ENCODE measurements at regions not wholly inside any gene's neighbourhood (a gene's known extent, or its start where the extent isn't known, plus 50 kb on each side); places are given as distances from the start of the nearest gene placed in this dataset.

DNA sequence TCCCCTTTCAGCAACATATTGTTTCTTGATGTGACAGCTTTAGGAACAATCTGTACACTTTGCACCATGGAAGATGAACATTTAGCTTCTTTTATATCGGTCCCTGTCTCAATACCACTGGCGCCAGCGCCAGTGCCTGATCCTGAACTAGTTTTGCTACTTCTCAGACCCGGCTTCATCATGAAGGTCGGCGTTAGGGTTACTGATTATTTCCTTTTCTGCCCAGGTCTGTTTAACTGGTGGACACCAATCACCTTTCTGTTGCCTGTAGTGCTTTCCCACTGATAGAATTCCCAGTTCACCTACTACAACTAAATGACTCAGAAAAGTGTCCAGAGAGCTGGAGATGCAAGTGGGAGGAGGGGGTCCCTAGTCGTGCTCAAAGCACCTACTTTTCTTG, 99.5 kb downstream of the MYCN start:
- no peak overlapping the region for H3K27ac ChIP-seq (ENCODE audit: low read depth in 1 of 2, low read length in 1 of 2)
- H3K27me3 ChIP-seq (ENCODE audit: control insufficient read depth in 3 of 3, insufficient read depth in 3 of 3, low read length in 2 of 3): peaks cover 0 to 6% (median 0%) of the 10 kb centered on the region in 3 donors
- H3K4me1 ChIP-seq (ENCODE audit: control insufficient read depth in 5 of 5, insufficient read depth in 5 of 5, low read length in 5 of 5): no peaks in the 10 kb centered on the region
- ATAC-seq (ENCODE audit: insufficient read depth, low FRiP score): no peak
- DNase-seq: no peak
- TF ChIP-seq, protein P1, sequence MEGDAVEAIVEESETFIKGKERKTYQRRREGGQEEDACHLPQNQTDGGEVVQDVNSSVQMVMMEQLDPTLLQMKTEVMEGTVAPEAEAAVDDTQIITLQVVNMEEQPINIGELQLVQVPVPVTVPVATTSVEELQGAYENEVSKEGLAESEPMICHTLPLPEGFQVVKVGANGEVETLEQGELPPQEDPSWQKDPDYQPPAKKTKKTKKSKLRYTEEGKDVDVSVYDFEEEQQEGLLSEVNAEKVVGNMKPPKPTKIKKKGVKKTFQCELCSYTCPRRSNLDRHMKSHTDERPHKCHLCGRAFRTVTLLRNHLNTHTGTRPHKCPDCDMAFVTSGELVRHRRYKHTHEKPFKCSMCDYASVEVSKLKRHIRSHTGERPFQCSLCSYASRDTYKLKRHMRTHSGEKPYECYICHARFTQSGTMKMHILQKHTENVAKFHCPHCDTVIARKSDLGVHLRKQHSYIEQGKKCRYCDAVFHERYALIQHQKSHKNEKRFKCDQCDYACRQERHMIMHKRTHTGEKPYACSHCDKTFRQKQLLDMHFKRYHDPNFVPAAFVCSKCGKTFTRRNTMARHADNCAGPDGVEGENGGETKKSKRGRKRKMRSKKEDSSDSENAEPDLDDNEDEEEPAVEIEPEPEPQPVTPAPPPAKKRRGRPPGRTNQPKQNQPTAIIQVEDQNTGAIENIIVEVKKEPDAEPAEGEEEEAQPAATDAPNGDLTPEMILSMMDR (IDR thresholded peaks at IDR 0.05; ENCODE audit: control extremely low read depth, extremely low read depth): no peak
- H3K9me3 ChIP-seq (ENCODE audit: control insufficient read depth in 4 of 4, insufficient read depth in 3 of 4, low read length in 3 of 4): no peaks in the 10 kb centered on the region
- H3K9ac ChIP-seq (ENCODE audit: insufficient read depth in 1 of 2, low read length in 2 of 2): no peak overlapping the region
- H3K36me3 ChIP-seq (ENCODE audit: control insufficient read depth in 4 of 4, insufficient read depth in 4 of 4, low read length in 4 of 4): no peaks in the 10 kb centered on the region
- no peak overlapping the region for H3K4me3 ChIP-seq
- WGBS, 2 donors: 85 to 89% methylated on average over 7 of the region's 7 CpGs

DNA sequence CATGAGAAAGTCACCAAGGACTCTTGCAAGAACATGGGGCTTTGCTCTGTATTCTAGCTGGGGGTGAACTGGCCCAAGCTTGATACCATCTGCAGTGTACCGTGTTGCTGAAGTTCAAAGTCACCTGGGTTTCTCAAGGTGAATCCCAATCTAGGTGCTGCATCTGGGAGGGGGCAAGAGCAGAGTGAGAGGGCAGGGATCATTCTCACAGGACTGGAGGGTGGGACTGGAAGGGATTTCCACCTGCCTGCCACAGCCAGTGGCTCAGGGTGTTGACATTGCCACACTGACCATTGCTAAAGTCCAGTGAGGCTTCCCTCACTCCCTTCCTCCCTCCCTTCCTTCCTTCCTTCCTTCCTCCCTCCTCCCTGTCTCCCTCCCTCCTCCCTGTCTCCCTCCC, 98.7 kb downstream of the MYCN start:
- TF ChIP-seq, protein P1 (IDR thresholded peaks at IDR 0.05; ENCODE audit: control extremely low read depth, extremely low read depth): no peak

GRCh38 chr2:16038621-16039020, 98.3 kb downstream of the MYCN start:
- Histone ChIP-seq H3K27ac (ENCODE audit: low read depth in 1 of 2, low read length in 1 of 2) (no peak overlapping the region), H3K27me3 (ENCODE audit: control insufficient read depth in 3 of 3, insufficient read depth in 3 of 3, low read length in 2 of 3) (peaks cover 0 to 6% (median 0%) of the 10 kb centered on the region in 3 donors), H3K36me3 (ENCODE audit: control insufficient read depth in 4 of 4, insufficient read depth in 4 of 4, low read length in 4 of 4) (no peaks in the 10 kb centered on the region), H3K4me3 (no peak overlapping the region), H3K9ac (ENCODE audit: insufficient read depth in 1 of 2, low read length in 2 of 2) (no peak overlapping the region), H3K9me3 (ENCODE audit: control insufficient read depth in 4 of 4, insufficient read depth in 3 of 4, low read length in 3 of 4) (no peaks in the 10 kb centered on the region), H3K4me1 (ENCODE audit: control insufficient read depth in 5 of 5, insufficient read depth in 5 of 5, low read length in 5 of 5) (no peaks in the 10 kb centered on the region)
- TF ChIP-seq, protein P1 (IDR thresholded peaks at IDR 0.05; ENCODE audit: control extremely low read depth, extremely low read depth): no peak
- DNase-seq: no peak
- 84 to 86% methylated on average over 11 of the region's 11 CpGs for WGBS, 2 donors
- ATAC-seq (ENCODE audit: insufficient read depth, low FRiP score): no peak

More for the DNA sequence above, 98.7 kb downstream of the MYCN start:
- DNase-seq: no peak
- Histone ChIP-seq H3K36me3 (ENCODE audit: control insufficient read depth in 4 of 4, insufficient read depth in 4 of 4, low read length in 4 of 4) (no peaks in the 10 kb centered on the region), H3K4me3 (no peak overlapping the region), H3K9me3 (ENCODE audit: control insufficient read depth in 4 of 4, insufficient read depth in 3 of 4, low read length in 3 of 4) (no peaks in the 10 kb centered on the region), H3K9ac (ENCODE audit: insufficient read depth in 1 of 2, low read length in 2 of 2) (no peak overlapping the region), H3K27ac (ENCODE audit: low read depth in 1 of 2, low read length in 1 of 2) (no peak overlapping the region), H3K4me1 (ENCODE audit: control insufficient read depth in 5 of 5, insufficient read depth in 5 of 5, low read length in 5 of 5) (no peaks in the 10 kb centered on the region), H3K27me3 (ENCODE audit: control insufficient read depth in 3 of 3, insufficient read depth in 3 of 3, low read length in 2 of 3) (peaks cover 0 to 6% (median 0%) of the 10 kb centered on the region in 3 donors)
- no peak for ATAC-seq (ENCODE audit: insufficient read depth, low FRiP score)
- WGBS, 2 donors: 92 to 96% methylated on average over 1 of the region's 1 CpG

DNA sequence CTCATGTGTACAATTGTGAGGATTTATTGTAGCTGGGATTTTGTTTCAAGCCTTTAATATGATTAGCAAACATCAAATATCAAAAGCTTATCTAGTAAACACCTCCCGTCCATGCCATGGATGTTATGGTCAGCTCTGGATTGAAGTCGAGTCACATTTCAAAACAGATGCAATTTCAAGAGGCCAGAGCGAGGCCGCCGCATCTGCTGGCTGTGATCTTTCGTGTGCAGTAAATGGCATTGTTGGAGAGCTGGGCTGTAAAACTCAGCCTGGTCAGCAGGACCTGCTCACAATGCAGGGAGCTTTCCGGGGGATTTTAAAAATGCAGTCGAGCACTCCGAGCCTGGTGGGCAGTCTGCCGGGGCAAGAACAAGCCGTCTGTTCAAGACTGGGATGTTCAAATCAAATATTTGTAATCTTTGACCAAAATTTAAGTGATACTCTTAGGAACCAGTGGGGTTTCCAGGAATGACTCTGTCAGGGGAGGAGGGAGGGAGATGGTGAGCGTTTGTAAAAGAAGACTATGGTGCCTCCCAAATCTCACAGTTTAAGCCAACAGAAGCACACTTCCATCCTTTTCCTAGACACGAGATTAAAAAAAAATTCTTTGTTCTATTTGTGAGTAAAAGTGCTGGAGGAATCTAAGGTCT, 97.6 kb downstream of the MYCN start:
- Histone ChIP-seq H3K27me3 (ENCODE audit: control insufficient read depth in 3 of 3, insufficient read depth in 3 of 3, low read length in 2 of 3) (peaks cover 0 to 6% (median 0%) of the 10 kb centered on the region in 3 donors), H3K36me3 (ENCODE audit: control insufficient read depth in 4 of 4, insufficient read depth in 4 of 4, low read length in 4 of 4) (no peaks in the 10 kb centered on the region), H3K27ac (ENCODE audit: low read depth in 1 of 2, low read length in 1 of 2) (no peak overlapping the region), H3K9me3 (ENCODE audit: control insufficient read depth in 4 of 4, insufficient read depth in 3 of 4, low read length in 3 of 4) (no peaks in the 10 kb centered on the region), H3K9ac (ENCODE audit: insufficient read depth in 1 of 2, low read length in 2 of 2) (no peak overlapping the region), H3K4me1 (ENCODE audit: control insufficient read depth in 5 of 5, insufficient read depth in 5 of 5, low read length in 5 of 5) (no peaks in the 10 kb centered on the region), H3K4me3 (no peak overlapping the region)
- WGBS, 2 donors: 83 to 88% methylated on average over 13 of the region's 13 CpGs
- TF ChIP-seq, protein P1 (IDR thresholded peaks at IDR 0.05; ENCODE audit: control extremely low read depth, extremely low read depth): no peak
- no peak for ATAC-seq (ENCODE audit: insufficient read depth, low FRiP score)
- DNase-seq: no peak
